ENCODE measurements at regions not wholly inside any gene's neighbourhood (a gene's known extent, or its start where the extent isn't known, plus 50 kb on each side); places are given as distances from the start of the nearest gene placed in this dataset.

GRCh38 chr4:20046931-20047677 lies 204.6 kb upstream of the SLIT2 start:
- Histone ChIP-seq H3K9me3 (no peaks in the 10 kb centered on the region), H3K27ac (ENCODE audit: low read depth in 2 of 2, low read length in 1 of 2) (no peak overlapping the region; a peak in 1 of 4 replicates), H3K4me3 (ENCODE audit: low read depth in 2 of 2, low read length in 1 of 2) (no peak overlapping the region), H3K9me2 (no peaks in the 10 kb centered on the region), H3K4me1 (ENCODE audit: control insufficient read depth in 1 of 2, insufficient read depth in 2 of 2, low read depth in 1 of 2, low read length in 1 of 2) (peaks cover 10 to 22% of the 10 kb centered on the region in 2 experiments; a peak in 3 of 4 replicates), H3K27me3 (ENCODE audit: insufficient read depth) (no peaks in the 10 kb centered on the region), H2AFZ (ENCODE audit: low read depth) (no peak overlapping the region), H3F3A (replicated peaks; ENCODE audit: insufficient read depth) (no peaks in the 10 kb centered on the region), H3K4me2 (no peak overlapping the region), H3K9ac (no peak overlapping the region), H3K79me2 (ENCODE audit: insufficient read depth) (no peaks in the 10 kb centered on the region), H4K20me1 (ENCODE audit: insufficient read depth) (no peaks in the 10 kb centered on the region), H3K36me3 (replicated peaks in 1 of 2; ENCODE audit: control insufficient read depth in 1 of 2, insufficient read depth in 2 of 2, low read length in 1 of 2) (no peaks in the 10 kb centered on the region)
- ChIA-PET POLR2A (no interaction called here), CTCF (interaction anchor here (0.6 kb wide), 1 partner anchor 879 kb away, joined by 3 read pairs; no protein-coding TSS in a partner anchor)
- no peak for DNase-seq
- WGBS (ENCODE audit: low lambda C conversion rate): 72% methylated on average over 3 of the region's 3 CpGs
- TF ChIP-seq TEAD4 (IDR thresholded peaks at IDR 0.05; ENCODE audit: borderline replicate concordance, insufficient read depth) (no peak), SIN3A (IDR thresholded peaks at IDR 0.05; ENCODE audit: borderline replicate concordance, low read depth, low read length) (no peak), JUND (IDR thresholded peaks at IDR 0.05) (no peak), USF2 (IDR thresholded peaks at IDR 0.05; ENCODE audit: borderline replicate concordance, low read depth, low read length) (no peak), ELF1 (IDR thresholded peaks at IDR 0.05) (no peak), RAD21 (IDR thresholded peaks at IDR 0.05; ENCODE audit: low read length) (no peak)

- no peak for DNase-seq
- H3K4me1 ChIP-seq (ENCODE audit: control insufficient read depth in 1 of 2, insufficient read depth in 2 of 2, low read depth in 1 of 2, low read length in 1 of 2): peaks cover 10 to 22% of the 10 kb centered on the region in 2 experiments; a peak in 3 of 4 replicates
- H3F3A ChIP-seq (replicated peaks; ENCODE audit: insufficient read depth): no peaks in the 10 kb centered on the region
- no peaks in the 10 kb centered on the region for H3K27me3 ChIP-seq (ENCODE audit: insufficient read depth)
- WGBS (ENCODE audit: low lambda C conversion rate): 84% methylated on average over 4 of the region's 4 CpGs
- no peak overlapping the region for H3K4me3 ChIP-seq (ENCODE audit: low read depth in 2 of 2, low read length in 1 of 2)
- ChIA-PET POLR2A (no interaction called here), CTCF (no interaction called here)
- no peak overlapping the region for H3K27ac ChIP-seq (ENCODE audit: low read depth in 2 of 2, low read length in 1 of 2)
- H4K20me1 ChIP-seq (ENCODE audit: insufficient read depth): no peaks in the 10 kb centered on the region
- no peaks in the 10 kb centered on the region for H3K36me3 ChIP-seq (replicated peaks in 1 of 2; ENCODE audit: control insufficient read depth in 1 of 2, insufficient read depth in 2 of 2, low read length in 1 of 2)
- H3K9ac ChIP-seq: no peak overlapping the region
- no peaks in the 10 kb centered on the region for H3K9me3 ChIP-seq
- H2AFZ ChIP-seq (ENCODE audit: low read depth): no peak overlapping the region
- H3K9me2 ChIP-seq: no peaks in the 10 kb centered on the region
- no peak overlapping the region for H3K4me2 ChIP-seq
- H3K79me2 ChIP-seq (ENCODE audit: insufficient read depth): no peaks in the 10 kb centered on the region
- TF ChIP-seq YY1 (IDR thresholded peaks at IDR 0.05; ENCODE audit: low read depth) (no peak), MXI1 (IDR thresholded peaks at IDR 0.05; ENCODE audit: low read depth, low read length) (no peak), SMC3 (IDR thresholded peaks at IDR 0.05; ENCODE audit: low read depth, low read length) (no peak), EP300 (IDR thresholded peaks at IDR 0.05; ENCODE audit: borderline replicate concordance in 1 of 2, low read depth in 1 of 2, low read length in 1 of 2) (no peak), RXRA (IDR thresholded peaks at IDR 0.05; ENCODE audit: borderline replicate concordance, low read depth) (no peak), MEF2A (IDR thresholded peaks at IDR 0.05; ENCODE audit: borderline replicate concordance, low read depth) (no peak), ZBTB33 (IDR thresholded peaks at IDR 0.05; ENCODE audit: borderline replicate concordance, low read depth) (no peak), TAF1 (IDR thresholded peaks at IDR 0.05; ENCODE audit: borderline replicate concordance, low read depth, low read length) (no peak), CTCF (IDR thresholded peaks at IDR 0.05) (no peak), USF2 (IDR thresholded peaks at IDR 0.05; ENCODE audit: borderline replicate concordance, low read depth, low read length) (no peak), NFIC (IDR thresholded peaks at IDR 0.05; ENCODE audit: borderline replicate concordance) (no peak), CHD2 (IDR thresholded peaks at IDR 0.05; ENCODE audit: low read length, partially characterized antibody) (no peak), RFX5 (IDR thresholded peaks at IDR 0.05; ENCODE audit: low read length) (no peak), FOXM1 (IDR thresholded peaks at IDR 0.05; ENCODE audit: low read depth) (no peak), PBX3 (IDR thresholded peaks at IDR 0.05) (no peak), FOSL2 (IDR thresholded peaks at IDR 0.05; ENCODE audit: borderline replicate concordance, low read depth) (no peak), GABPA (IDR thresholded peaks at IDR 0.05; ENCODE audit: low read depth) (no peak)
Observed at GRCh38 chr4:20046179-20046578, 205.5 kb upstream of the SLIT2 start.

All from SK-N-SH (cell line).